ENCODE measurements at regions not wholly inside any gene's neighbourhood (a gene's known extent, or its start where the extent isn't known, plus 50 kb on each side); places are given as distances from the start of the nearest gene placed in this dataset.

DNA sequence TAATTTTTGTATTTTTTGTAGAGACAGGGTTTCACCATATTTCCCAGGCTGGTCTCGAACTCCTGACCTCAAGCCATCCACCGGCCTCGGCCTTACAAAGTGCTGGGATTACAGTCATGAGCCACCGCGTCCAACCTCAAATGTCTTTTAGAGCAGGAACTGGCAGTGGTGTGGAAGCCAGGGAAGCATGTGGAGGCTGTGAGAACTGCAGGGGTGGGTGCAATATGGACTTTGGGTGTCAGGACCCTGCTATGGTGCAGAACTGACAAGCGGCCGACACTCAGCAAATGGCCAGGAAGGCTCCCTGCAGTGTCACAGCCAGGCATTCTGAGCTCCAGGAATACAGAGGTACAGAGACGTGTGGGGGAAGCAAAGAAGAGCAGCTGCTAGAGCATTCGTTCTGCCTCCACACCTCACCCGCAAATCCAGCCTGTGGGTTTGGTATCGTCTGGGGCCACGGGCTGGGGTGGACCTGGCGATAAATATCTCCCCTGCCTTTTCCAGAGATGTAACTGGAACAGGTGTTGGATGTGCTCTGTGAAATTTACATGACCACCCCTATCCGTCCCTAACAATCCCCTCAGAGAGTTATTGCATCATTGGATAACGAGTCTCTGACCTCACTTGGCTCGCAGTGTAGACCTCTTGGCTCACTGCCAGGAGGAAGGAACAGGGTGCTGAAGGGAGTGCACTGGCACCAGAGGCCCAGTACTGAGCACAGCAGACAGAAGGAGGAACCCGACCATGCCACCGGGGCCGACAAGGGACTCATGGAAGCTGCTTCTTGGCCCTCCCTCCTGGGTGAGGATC is 624.7 kb upstream of the B3GAT1 start:
- no peak overlapping the region for H3K4me3 ChIP-seq (ENCODE audit: low read depth, poor library complexity, severe bottlenecking)
- no peak for DNase-seq (ENCODE audit: low spot score in 2 of 2)
- intact Hi-C loops (cut with DNase I; ENCODE audit: low total_unique reads) = no loop called here
- TF ChIP-seq, protein P1, sequence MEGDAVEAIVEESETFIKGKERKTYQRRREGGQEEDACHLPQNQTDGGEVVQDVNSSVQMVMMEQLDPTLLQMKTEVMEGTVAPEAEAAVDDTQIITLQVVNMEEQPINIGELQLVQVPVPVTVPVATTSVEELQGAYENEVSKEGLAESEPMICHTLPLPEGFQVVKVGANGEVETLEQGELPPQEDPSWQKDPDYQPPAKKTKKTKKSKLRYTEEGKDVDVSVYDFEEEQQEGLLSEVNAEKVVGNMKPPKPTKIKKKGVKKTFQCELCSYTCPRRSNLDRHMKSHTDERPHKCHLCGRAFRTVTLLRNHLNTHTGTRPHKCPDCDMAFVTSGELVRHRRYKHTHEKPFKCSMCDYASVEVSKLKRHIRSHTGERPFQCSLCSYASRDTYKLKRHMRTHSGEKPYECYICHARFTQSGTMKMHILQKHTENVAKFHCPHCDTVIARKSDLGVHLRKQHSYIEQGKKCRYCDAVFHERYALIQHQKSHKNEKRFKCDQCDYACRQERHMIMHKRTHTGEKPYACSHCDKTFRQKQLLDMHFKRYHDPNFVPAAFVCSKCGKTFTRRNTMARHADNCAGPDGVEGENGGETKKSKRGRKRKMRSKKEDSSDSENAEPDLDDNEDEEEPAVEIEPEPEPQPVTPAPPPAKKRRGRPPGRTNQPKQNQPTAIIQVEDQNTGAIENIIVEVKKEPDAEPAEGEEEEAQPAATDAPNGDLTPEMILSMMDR (IDR thresholded peaks at IDR 0.05) = no peak
- TF ChIP-seq POLR2A (IDR thresholded peaks at IDR 0.05) = no peak
- WGBS, 2 donors = 80% methylated on average over 19 of the region's 19 CpGs

- intact Hi-C loops (cut with DNase I; ENCODE audit: low total_unique reads) = no loop called here
- no peak for DNase-seq (ENCODE audit: low spot score in 2 of 2)
- TF ChIP-seq, protein P1 (IDR thresholded peaks at IDR 0.05) = no peak
- no peak for TF ChIP-seq POLR2A (IDR thresholded peaks at IDR 0.05)
- no peak overlapping the region for H3K4me3 ChIP-seq (ENCODE audit: low read depth, poor library complexity, severe bottlenecking)
- WGBS, 2 donors = 85 to 90% methylated on average over 3 of the region's 3 CpGs
Measured at GRCh38 chr11:135035282-135035681, 623.2 kb upstream of the B3GAT1 start.

DNA sequence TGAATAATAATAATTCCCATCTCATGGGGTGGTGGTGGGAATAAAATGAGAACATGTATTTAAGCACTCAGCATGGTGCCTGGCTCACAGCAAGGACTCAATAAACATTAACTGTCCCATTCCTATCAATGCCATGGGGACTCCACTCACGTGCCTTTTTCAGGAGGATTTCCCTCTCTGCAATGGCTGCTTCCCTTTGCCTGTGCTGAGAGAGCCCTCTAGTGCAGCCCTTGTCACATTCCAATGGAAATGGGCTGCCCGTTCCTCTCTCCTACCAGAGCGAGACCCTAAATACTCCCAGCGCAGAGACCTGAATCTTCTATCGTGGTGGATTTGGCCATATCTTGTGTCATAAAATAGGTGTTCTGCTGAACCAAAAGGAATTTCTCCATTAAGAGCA is 621.5 kb upstream of the B3GAT1 start:
- no peak overlapping the region for H3K4me3 ChIP-seq (ENCODE audit: low read depth, poor library complexity, severe bottlenecking)
- WGBS, 2 donors = 15 to 28% methylated on average over 5 of the region's 5 CpGs
- no peak for DNase-seq (ENCODE audit: low spot score in 2 of 2)
- intact Hi-C loops (cut with DNase I; ENCODE audit: low total_unique reads) = no loop called here
- TF ChIP-seq, protein P1 (IDR thresholded peaks at IDR 0.05) = no peak
- TF ChIP-seq POLR2A (IDR thresholded peaks at IDR 0.05) = no peak

- DNase-seq (ENCODE audit: low spot score in 2 of 2) = peak in 1 of 2 donors; percentile 65
- TF ChIP-seq, protein P1 (IDR thresholded peaks at IDR 0.05) = no peak
- no peak for TF ChIP-seq POLR2A (IDR thresholded peaks at IDR 0.05)
- WGBS, 2 donors = 59 to 66% methylated on average over 8 of the region's 8 CpGs
- no peak overlapping the region for H3K4me3 ChIP-seq (ENCODE audit: low read depth, poor library complexity, severe bottlenecking)
- intact Hi-C loops (cut with DNase I; ENCODE audit: low total_unique reads) = no loop called here
Measured at GRCh38 chr11:135031205-135031989, 619.4 kb upstream of the B3GAT1 start.

GRCh38 chr11:135027461-135027860 is 615.4 kb upstream of the B3GAT1 start:
- no peak for DNase-seq (ENCODE audit: low spot score in 2 of 2)
- intact Hi-C loops (cut with DNase I; ENCODE audit: low total_unique reads) = no loop called here
- WGBS, 2 donors = 32 to 33% methylated on average over 5 of the region's 5 CpGs
- no peak overlapping the region for H3K4me3 ChIP-seq (ENCODE audit: low read depth, poor library complexity, severe bottlenecking)
- no peak for TF ChIP-seq POLR2A (IDR thresholded peaks at IDR 0.05)
- TF ChIP-seq, protein P1 (IDR thresholded peaks at IDR 0.05) = no peak

All from lower leg skin (tissue), 4 donors.